ENCODE measurements at regions not wholly inside any gene's neighbourhood (a gene's known extent, or its start where the extent isn't known, plus 50 kb on each side); places are given as distances from the start of the nearest gene placed in this dataset.

- no peak for DNase-seq (ENCODE audit: low read depth, low spot score)
- Histone ChIP-seq H3K27ac (ENCODE audit: insufficient read depth, low read depth, low read length) (no peak overlapping the region), H4K20me1 (replicated peaks; ENCODE audit: control insufficient read depth, extremely low read depth, insufficient read depth, low read length) (no peaks in the 10 kb centered on the region), H3K36me3 (ENCODE audit: control insufficient read depth in 2 of 2, extremely low read depth in 1 of 2, insufficient read depth in 2 of 2, low read length in 2 of 2) (no peaks in the 10 kb centered on the region), H3K79me2 (ENCODE audit: control insufficient read depth, insufficient read depth, low read length) (no peaks in the 10 kb centered on the region), H3K9me3 (replicated peaks; ENCODE audit: control insufficient read depth, insufficient read depth, low read length) (no peaks in the 10 kb centered on the region), H3K9ac (replicated peaks; ENCODE audit: extremely low read depth, insufficient read depth, low read length) (no peak overlapping the region), H3K27me3 (ENCODE audit: control insufficient read depth in 2 of 2, insufficient read depth in 2 of 2, low read length in 2 of 2) (no peaks in the 10 kb centered on the region), H2AFZ (ENCODE audit: low read depth, low read length) (no peak overlapping the region), H3K9me1 (replicated peaks; ENCODE audit: control insufficient read depth, extremely low read depth, insufficient read depth, low read length) (no peaks in the 10 kb centered on the region), H3K4me2 (ENCODE audit: insufficient read depth, low read length) (no peak overlapping the region), H3K4me1 (ENCODE audit: control insufficient read depth, extremely low read depth, insufficient read depth, low read length) (no peaks in the 10 kb centered on the region), H3K4me3 (replicated peaks in 1 of 3; ENCODE audit: insufficient read depth in 1 of 3, low read depth in 1 of 3, low read length in 3 of 3) (no peak overlapping the region)
- intact Hi-C loops (cut with micrococcal nuclease) = no loop called here
- TF ChIP-seq, protein P1, sequence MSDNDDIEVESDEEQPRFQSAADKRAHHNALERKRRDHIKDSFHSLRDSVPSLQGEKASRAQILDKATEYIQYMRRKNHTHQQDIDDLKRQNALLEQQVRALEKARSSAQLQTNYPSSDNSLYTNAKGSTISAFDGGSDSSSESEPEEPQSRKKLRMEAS (IDR thresholded peaks at IDR 0.05; ENCODE audit: insufficient read depth, insufficient read length) = no peak
- no peak for TF ChIP-seq POLR2AphosphoS5 (IDR thresholded peaks at IDR 0.05; ENCODE audit: insufficient read depth, low read depth, low read length)
- TF ChIP-seq EZH2 (IDR thresholded peaks at IDR 0.05; ENCODE audit: borderline replicate concordance, low read depth, low read length, severe bottlenecking) = no peak
- TF ChIP-seq MYC (IDR thresholded peaks at IDR 0.05; ENCODE audit: low read depth, low read length) = no peak
- TF ChIP-seq JUN (IDR thresholded peaks at IDR 0.05; ENCODE audit: borderline replicate concordance, insufficient read depth, insufficient read length, low read depth) = no peak
- TF ChIP-seq CTCF (IDR thresholded peaks at IDR 0.05; ENCODE audit: extremely low read depth in 1 of 2, insufficient read depth in 1 of 2, low read depth in 1 of 2, low read length in 2 of 2) = no peak
- TF ChIP-seq FOS (IDR thresholded peaks at IDR 0.05; ENCODE audit: borderline replicate concordance, insufficient read depth, low read length) = no peak
- TF ChIP-seq GATA2 (IDR thresholded peaks at IDR 0.05; ENCODE audit: insufficient read depth, insufficient read length, low read depth, low read length) = no peak
- no peak for TF ChIP-seq POLR2A (IDR thresholded peaks at IDR 0.05; ENCODE audit: low read depth, low read length)
- CTCF ChIA-PET = no interaction called here
- FAIRE-seq = no peak
- POLR2A ChIA-PET = no interaction called here
- no TSS peak for BruUV-seq (replicated peaks)
- dilution Hi-C loops (cut with MboI; ENCODE audit: extremely low pct_ligation_motif_present, low sequenced_read_pairs) = no loop called here
Measured at GRCh38 chr5:60527072-60527471, 172.9 kb downstream of the DEPDC1B start.

All from endothelial cell of umbilical vein (primary cell).